HPDE6-E6E7 (cell line): ENCODE measurements at regions not wholly inside any gene's neighbourhood (a gene's known extent, or its start where the extent isn't known, plus 50 kb on each side); places are given as distances from the start of the nearest gene placed in this dataset.
A peak's percentile ranks its signal among the peaks of the same experiment; 100 is the strongest.
"Not testable (repeated sequence)": the region's sequence is repeated elsewhere in the genome, so short reads cannot be mapped to it uniquely, and the experiment has no call there.

Experiments
- DNase-seq: peaks from one replicate; pipeline ENCODE4 v3.0.0; 2011; ENCODE audit warnings: missing footprints; ENCODE audit errors: extremely low spot score

DNA sequence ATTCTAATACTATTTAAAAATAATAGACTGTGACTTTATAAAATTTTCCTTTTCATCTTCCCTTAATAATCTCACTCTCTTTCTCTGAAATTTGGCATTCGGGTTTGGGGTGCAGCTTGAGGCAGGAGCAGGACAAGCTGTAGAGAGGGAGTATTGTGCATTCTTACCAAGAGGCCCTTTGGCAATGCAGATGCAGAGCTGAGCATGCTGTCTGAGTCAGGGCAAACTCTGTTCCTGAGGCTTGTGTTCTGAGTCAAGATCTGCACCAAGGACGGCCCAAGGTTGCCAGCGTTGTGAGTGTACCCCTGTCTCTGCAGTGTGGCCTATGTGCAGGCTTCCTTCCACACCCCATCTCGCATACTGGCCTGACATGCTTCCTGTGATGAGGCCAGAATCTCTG lies 343.8 kb upstream of the FRG2C start:
- DNase-seq: no peak

DNA sequence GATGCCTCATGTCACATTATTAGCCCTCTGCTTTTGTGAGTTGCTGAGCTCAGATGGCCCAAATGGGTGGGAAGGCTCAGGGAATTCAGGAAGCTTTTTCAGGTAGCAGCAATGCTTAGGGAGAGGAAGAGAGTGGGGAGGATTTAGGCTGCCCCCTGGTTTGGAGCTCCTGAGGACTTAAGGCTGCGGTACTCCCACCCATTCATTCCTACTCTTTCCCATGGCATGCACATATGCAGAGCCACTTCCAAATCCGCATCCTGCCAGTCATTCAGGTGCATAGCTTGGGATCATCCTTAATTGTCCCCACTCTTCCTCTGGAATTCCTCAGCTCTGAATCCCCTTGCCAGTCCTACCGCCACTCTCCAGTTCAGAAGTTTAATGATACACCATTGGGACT lies 343.1 kb upstream of the FRG2C start:
- DNase-seq: no peak

DNA sequence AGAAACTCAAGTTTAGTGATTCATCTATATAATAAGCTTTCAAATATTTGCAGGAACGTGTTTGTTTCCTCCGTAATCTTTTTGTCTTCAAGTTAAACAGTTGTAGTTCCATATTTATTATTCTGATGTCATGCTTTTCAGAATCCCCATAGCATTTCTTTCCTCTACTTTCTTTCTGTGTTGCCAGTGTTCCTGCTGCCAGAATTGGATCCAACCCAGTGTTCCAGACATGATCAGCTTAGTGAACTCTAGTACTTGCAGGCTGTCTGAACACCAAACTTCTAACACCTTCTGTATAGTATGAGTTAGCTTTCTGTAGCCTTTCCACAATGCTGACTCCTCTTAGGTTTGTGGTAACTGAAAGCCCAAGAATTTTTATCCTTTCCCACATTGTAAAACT lies 340.2 kb upstream of the FRG2C start:
- DNase-seq: not testable (repeated sequence)

DNA sequence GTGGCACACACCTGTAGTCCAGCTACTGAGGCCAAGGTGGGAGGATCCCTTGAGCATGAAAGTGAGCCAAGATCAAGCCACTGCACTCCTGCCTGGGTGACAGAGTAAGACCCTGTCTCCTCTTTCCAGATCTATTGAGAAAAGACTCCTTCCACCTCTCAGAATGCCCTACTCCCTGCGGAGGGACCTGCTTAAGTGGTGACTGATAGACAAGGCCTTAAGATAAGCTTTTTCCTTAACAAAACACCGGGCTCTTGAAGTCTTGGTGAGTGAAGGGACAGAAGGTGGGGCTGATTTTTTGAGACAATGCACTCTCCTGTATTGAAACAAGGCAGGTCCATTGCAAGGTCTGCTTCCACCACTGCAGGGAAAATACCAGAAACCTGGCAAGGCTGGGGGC lies 338.4 kb upstream of the FRG2C start:
- no peak for DNase-seq

DNA sequence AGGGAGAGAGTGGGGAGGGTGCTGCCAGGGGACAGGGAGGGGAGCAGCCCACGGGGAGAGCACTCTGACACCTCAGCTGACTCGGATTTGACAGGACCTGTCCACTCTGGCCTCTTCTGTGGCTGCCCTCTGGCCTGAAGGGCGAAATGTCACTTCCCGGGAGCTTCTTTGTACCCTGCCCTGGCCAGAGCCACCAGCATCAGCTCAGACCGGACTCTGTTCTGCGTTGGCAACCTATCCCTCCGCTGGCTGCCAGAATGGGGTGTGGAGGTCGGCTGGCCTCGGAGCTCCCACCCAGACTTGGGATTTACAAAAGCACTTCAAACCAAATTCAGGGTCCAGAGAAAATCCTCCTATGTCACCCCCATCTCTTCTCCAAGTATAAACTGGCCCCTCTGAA lies 336.7 kb upstream of the FRG2C start:
- no peak for DNase-seq

DNA sequence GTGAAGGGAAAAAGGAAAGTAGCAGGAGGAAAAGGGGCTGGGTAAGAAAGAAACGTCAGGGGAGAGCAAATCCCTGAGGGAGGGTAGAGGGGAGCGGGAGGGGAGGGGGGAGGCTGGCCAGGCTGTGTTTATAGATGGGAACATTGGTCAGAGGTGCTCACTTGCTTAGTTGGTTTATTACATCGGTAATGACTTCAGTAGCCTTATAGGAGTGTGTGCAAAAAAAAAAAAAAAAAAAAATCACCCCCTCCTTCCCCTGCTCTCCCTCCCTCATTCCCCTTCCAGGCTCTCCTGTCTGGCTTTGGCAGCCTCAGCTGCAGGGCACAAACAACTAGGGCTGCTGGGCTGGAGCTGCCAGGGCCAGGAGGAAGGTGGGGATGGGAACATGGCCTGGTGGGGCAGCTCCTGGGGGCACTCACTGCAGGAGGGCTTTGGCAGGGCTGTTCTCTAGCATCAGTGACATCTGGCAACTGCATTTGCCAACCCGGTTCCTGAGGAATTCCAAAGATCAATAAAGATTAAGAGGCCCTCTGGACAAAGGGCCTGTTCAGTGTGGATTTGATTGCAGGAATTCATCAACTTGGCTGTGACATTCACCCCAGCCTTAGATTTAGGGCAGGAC lies 334.5 kb upstream of the FRG2C start:
- DNase-seq: no peak

DNA sequence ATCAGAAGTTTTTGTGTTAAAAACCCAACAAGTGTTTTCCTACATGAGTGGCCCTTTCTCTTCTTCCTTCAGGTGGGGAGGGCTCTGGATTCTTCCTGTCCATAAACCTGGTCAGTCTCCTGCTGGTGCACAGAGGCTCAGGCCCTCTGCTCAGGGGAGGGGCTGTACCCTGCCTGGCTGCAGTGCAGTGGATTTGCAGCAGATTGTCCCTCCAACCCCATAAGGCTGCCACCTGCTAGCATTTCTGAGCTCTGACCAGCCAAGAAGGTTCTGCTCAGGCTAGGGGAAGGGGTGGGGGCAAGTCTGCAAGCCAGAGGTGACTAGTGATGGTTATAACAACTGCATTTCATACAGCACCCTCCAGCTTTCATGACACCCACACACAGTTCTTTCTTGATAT lies 333.7 kb upstream of the FRG2C start:
- not testable (repeated sequence) for DNase-seq

DNA sequence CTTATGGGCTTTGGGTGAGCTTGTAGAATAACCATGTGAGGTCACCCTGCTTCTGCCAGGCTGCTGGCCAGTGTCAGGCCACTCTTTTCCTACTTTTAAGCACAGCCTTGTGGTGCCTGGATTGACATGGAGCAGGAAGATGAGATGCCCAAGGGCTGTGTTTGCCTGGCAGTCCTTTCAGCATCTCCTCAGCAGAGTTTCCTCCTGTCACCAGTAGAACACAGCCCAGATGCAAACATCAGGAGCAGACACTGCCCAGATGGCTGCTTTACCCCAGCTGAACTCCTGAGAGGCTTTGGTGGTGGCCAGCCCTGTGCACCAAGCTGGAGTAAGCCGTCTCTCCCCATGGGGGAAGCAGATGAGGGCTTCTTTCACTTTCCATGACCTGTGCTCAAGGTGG lies 332.0 kb upstream of the FRG2C start:
- not testable (repeated sequence) for DNase-seq

DNA sequence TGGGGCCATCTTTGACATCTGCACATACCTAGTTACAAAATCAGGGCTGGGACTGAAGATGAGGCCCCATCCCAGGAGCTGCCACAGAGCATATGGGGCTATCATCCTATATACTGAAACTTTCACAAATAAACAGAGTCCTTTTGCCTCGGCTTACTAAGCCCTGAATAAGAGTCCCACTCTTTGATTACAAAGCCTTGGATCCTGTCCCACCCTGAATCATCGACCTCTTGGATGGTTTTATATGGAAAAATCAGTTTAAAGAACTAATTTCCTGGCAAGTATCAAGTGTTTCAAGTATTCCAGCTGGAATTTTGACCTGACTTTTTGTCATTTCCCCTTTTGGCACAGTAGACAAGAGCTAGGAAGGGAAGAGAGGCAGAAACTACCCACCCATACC lies 331.3 kb upstream of the FRG2C start:
- DNase-seq: no peak

DNA sequence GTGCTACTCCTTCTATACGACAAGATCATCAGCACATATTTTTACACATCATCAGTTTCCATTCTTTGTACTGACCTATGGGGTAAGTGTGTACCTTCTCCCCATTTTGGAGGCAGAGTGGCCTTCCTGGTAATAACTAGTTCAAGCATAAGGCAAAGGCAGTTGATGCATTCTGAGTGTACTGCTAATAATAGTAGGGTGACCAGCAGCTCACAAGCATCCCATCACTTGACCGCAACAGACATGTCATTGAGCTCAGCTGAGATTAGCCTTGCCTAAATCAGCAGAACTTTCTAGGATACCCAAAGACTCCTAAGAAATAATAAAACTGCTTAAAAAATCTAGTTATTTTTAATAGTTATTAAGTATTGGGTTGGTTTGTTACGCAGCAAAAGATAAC lies 329.8 kb upstream of the FRG2C start:
- no peak for DNase-seq

DNA sequence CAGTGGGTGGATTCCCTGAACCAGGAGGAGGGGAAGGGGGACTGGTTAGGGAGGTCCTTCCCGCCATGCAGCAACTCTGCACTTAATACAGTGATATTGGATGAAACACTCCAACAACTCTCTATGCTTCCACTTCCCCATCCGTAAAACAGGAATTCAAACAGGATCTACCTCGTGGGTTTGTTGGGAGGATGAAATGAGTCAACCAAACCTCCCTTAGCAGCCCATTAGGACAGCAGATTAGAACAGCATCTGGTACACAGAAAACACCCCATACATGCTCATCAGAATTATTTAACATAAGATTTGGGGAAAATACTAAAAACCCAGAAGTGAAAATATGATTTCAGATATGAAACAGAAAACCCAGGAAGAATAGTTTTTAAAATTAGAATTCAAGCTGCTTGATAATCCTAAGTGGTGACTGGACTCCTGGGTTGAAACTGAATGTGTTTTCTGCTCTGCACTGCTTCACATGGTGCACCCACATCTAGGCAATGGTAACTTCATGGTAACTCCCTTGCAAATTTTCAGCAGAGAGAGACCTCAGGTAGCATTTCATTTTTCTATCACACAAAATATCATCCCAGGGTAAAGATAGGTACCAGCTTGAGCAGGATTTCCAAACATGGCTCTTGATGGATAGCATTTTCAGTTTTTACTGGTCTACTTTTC lies 326.8 kb upstream of the FRG2C start:
- DNase-seq: no peak

DNA sequence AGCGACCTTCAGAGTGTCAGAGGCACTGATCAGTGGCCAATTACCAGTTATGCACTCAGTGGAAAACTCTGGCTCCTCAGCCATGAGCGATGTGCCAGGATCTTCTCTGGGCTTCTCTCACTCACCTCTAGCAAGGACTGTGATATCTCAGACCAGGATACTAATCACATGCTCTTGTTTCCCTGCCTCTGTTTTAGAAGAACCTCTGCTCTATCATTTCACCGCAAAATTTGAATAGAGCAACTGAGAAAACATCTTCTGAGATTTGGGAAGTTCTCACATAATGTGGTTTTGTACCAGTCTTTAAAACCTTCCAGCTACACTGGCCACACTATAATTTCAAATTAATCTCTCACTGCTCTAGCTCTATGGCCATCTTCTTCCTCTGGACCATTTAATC lies 325.8 kb upstream of the FRG2C start:
- DNase-seq: no peak

DNA sequence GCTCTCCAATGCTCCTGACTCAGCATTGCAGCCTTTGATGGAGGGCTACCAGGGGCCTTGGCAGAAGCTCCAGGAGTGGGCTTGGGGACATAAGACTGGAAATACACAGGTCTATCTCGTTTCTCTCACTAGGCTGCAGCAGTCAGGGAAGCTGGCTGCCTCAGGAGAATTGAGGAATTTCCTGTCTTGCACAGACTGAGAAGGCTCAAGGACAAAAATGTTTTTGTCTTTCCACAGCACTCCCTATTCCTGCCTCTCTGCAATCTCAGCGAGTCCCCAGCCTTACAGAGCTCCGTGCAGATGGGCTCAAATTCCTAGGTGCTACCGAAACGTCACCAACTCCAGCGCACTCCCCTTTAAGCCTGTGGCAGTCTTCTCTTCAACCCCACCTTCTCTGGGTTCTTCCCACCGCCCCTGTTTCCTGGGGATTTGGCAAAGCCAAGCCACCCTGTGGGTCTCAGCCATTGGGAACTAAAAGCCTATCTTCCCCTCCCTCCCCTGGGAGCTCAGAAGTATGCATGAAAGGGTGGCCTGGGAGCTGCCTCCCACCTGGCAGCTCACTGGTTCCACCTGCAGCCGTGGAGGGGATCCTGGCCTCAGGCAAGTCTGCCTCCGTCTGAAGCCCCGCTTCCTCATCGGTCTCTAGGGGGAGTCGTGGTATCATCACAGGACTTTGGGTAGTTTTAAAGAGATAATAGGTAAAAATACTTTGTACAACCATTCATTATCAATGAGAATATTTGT lies 322.6 kb upstream of the FRG2C start:
- no peak for DNase-seq

DNA sequence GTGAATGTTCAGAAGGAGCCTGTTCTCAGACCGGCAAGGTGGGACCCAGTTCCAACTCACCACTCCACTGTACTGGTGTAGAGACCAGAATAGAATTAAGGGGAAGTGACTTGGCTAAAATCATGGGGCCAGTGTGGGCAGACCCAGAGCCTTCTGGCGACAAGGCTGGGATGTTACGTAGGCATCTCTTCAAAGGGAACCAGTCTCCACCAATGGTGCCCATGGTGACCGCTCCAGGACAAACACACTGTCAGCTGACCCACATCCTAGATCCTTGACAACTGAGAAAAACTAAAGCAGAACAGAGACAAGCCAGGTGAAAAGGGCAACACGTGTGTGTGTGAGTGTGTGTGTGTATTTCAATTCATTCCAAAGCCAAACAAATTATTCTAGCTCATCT lies 321.7 kb upstream of the FRG2C start:
- DNase-seq: no peak

DNA sequence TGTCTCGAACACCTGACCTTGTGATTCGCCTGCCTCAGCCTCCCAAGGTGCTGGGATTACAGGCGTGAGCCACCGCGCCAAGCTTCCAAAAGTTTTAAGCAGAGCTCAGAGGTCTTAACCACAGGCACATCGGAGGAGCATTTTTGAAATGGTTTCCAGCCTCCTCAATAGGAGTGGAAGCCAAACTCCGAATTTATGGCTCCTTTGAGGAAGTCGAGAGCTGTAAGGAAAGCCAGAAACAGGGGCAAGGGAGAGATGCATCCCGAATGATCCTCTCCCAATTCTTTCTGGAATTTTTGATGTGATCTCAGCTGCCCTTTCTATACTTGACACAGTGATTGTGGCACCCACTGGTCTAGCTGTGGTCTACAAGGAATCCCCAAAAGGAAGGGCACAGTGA lies 313.6 kb upstream of the FRG2C start:
- not testable (repeated sequence) for DNase-seq

DNA sequence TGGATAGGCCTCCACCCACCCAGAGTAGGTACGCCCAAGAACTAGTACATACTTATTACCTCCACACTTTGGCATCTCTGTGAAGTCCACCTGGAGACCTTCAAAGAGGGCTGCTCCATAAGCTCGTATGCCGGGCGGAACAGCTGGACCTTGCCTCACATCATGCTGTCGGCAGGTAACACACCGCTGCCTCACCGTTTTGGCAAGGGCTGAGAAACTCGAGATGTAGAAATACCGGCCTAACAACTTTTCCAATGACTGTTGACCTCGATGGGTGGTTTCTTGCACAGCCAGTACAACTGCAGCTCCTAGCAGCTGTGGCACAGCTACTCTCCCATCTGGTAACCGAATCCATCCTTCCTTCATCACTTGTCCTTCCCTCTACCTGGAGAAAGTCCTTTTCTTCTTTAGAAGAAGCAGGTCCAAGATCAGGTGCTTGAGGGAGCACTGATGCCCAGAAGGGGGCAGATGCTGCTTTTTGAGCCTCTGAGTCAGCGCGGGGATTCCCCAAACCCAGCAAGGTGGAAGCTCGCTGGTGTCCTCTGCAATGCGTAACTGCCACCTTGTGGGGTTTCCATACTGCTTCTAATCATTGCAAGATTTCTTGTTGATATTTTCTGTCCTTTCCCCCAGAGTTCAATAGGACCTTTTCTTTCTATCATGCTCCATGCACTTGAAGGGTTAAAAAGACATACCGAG lies 301.9 kb upstream of the FRG2C start:
- DNase-seq: peak; percentile 0

DNA sequence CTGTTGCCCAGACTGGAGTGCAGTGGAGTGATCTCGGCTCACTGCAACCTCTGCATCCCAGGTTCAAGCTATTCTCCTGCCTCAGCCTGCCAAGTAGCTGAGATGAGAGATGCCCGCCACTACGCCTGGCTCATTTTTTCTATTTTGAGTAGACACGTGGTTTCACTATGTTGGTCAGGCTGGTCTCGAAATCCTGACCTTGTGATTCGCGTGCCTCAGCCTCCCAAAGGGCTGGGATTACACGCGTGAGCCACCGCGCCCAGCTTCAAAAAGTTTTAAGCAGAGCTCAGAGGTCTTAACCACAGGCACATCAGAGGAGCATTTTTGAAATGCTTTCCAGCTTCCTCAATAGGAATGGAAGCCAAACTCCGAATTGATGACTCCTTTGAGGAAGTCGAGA lies 291.2 kb upstream of the FRG2C start:
- DNase-seq: not testable (repeated sequence)

DNA sequence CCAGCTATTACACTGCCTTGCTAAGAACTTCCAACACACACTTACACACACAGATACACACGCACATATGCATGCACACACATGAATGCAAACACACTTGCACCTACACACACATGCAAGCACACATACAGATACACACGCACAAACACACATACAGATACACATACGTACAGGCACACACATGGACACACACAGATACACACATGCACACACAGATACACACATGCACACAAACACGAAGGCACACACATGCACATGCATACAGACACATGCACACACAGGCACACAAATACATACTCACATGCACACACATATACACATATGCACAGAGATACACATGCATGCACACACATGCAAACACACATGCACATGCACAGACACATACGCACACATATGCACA lies 284.3 kb upstream of the FRG2C start:
- not testable (repeated sequence) for DNase-seq

DNA sequence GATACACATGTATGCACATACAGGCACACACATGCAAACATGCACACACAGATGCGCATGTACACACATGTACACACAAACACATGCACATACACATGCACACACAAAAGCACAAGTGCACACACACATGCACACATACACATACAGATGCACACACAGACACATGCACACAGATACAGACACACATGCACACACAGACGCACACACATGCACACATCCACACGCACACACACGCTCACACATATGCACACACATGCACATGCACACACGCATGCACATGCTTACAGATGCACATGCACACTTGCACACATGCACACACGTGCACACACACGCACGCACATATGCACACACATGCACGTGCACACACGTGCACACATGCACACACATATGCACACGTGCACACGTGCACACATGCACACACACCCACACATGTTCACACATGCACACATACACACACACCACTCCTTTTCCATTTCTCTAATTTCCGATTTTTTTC lies 283.8 kb upstream of the FRG2C start:
- no peak for DNase-seq

DNA sequence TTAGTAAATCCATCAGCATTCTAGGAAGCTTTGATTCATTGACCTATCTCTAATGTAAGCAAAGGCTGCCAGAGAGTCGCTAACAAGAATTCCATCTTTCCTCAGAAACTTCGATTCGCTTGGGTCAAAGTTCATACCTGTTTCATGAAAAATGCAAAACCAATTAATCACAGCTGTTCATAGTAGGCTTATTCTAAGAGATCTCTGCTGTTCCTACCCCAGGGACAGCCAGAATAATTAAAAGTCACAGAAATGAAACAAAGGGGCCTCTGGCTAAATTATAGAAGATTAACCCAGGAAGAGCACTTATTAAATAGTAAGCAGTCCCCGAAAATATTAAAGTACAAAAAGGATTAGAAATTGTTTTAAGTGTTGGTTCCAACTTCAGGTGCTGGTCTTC lies 280.1 kb upstream of the FRG2C start:
- DNase-seq: not testable (repeated sequence)

DNA sequence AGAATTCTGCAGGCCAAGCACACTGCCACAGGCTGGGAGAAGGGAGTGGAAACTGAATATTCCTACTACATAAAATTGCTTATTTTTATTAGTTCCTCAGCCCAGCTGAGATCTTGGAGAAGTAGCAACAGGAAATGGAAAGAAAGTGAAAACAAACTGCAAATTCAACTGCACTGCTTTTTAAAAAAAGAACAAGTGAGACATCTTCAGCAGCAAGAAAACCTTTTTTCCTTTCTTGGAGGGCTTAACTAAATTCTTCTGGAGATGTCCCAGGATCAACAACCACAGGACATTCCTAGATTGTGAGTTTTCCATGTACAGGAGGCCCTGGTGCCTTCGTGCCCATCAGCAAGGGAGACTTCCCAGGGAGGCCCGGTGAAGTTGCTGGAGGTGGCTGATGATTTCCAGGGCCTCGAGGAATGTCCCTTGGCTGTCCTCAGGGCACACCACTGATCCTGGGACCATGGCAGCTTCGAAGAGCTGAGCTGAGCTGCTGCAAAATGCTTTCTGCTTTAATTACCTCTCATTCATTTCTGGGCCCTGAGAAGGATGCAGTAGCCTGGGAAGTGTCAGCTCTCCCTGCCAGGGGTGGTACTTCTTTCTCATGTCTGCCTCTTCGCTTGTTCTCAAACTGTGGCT lies 275.5 kb upstream of the FRG2C start:
- not testable (repeated sequence) for DNase-seq

DNA sequence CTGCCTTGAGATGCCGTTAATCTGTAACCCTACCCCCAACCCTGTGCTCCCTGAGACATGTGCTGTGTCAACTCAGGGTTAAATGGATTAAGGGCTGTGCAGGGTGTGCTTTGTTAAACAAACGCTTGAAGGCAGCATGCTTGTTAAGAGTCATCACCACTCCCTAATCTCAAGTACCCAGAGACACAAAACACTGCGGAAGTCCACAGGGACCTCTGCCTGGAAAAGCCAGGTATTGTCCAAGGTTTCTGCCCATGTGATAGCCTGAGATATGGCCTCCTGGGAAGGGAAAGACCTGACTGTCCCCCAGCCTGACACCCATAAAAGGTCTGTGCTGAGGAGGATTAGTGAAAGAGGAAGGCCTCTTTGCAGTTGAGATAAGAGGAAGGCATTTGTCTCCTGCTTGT lies 270.8 kb upstream of the FRG2C start:
- DNase-seq: not testable (repeated sequence)
